Middle frontal gyrus (tissue), 1 donor: ENCODE measurements at regions not wholly inside any gene's neighbourhood (a gene's known extent, or its start where the extent isn't known, plus 50 kb on each side); places are given as distances from the start of the nearest gene placed in this dataset.
"Not testable (repeated sequence)": the region's sequence is repeated elsewhere in the genome, so short reads cannot be mapped to it uniquely, and the experiment has no call there.

ENCODE experiments used
- DNase-seq: peaks from one replicate; pipeline ENCODE4 v3.0.0-alpha.2; 2015; ENCODE audit warnings: low spot score; ENCODE audit errors: extremely low spot score

- DNase-seq, result no peak
These were observed 641.9 kb upstream of the TBX3 start for GRCh38 chr12:115325858-115326257.

- DNase-seq, result no peak
These were observed 641.1 kb upstream of the TBX3 start for GRCh38 chr12:115324949-115325593.

- no peak for DNase-seq
These were observed 639.4 kb upstream of the TBX3 start for GRCh38 chr12:115323223-115323905.

- no peak for DNase-seq
These were observed 638.3 kb upstream of the TBX3 start for GRCh38 chr12:115322275-115322674.

GRCh38 chr12:115320967-115321366 is 637.0 kb upstream of the TBX3 start:
- no peak for DNase-seq

- no peak for DNase-seq
These were observed 636.5 kb upstream of the TBX3 start for GRCh38 chr12:115320451-115320850.

- no peak for DNase-seq
These were observed 635.6 kb upstream of the TBX3 start for GRCh38 chr12:115319446-115320040.

GRCh38 chr12:115313929-115314328 is 630.0 kb upstream of the TBX3 start:
- DNase-seq, result no peak

- no peak for DNase-seq
These were observed 628.9 kb upstream of the TBX3 start for GRCh38 chr12:115312901-115313300.

- DNase-seq, result no peak
These were observed 627.9 kb upstream of the TBX3 start for GRCh38 chr12:115311875-115312274.

- no peak for DNase-seq
These were observed 624.9 kb upstream of the TBX3 start for GRCh38 chr12:115308918-115309317.

GRCh38 chr12:115306380-115306779 is 622.4 kb upstream of the TBX3 start:
- DNase-seq, result no peak

- DNase-seq, result no peak
These were observed 621.9 kb upstream of the TBX3 start for GRCh38 chr12:115305867-115306266.

GRCh38 chr12:115305275-115305674 is 621.3 kb upstream of the TBX3 start:
- no peak for DNase-seq

GRCh38 chr12:115303723-115304309 is 619.8 kb upstream of the TBX3 start:
- DNase-seq, result no peak

GRCh38 chr12:115297445-115297844 is 613.5 kb upstream of the TBX3 start:
- no peak for DNase-seq

- DNase-seq, result no peak
These were observed 612.7 kb upstream of the TBX3 start for GRCh38 chr12:115296613-115297198.

- DNase-seq, result no peak
These were observed 611.9 kb upstream of the TBX3 start for GRCh38 chr12:115295886-115296285.

- DNase-seq, result no peak
These were observed 610.6 kb upstream of the TBX3 start for GRCh38 chr12:115294453-115295133.

GRCh38 chr12:115285429-115285828 is 601.5 kb upstream of the TBX3 start:
- not testable (repeated sequence) for DNase-seq

- no peak for DNase-seq
These were observed 589.5 kb upstream of the TBX3 start for GRCh38 chr12:115273456-115273855.
